ENCODE measurements at regions not wholly inside any gene's neighbourhood (a gene's known extent, or its start where the extent isn't known, plus 50 kb on each side); places are given as distances from the start of the nearest gene placed in this dataset.

DNA sequence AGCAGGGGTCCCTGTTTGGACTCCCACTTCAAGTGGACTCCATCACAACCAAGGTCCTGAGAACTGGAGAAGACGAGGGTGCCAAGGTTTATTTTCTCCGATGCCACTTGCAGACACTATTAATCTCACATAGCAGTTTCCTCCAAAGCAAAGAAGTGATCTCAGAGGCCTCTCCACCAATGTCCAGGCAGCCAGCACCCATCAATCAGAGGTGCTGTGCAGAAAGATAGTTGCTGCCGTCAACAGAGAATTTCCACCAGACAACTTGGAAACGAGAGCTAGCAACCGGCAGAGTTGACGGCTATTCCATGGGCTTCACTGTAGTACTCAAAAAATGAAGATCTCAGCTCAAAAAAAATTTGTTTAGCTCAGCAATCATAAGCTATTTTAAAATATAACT lies 438.6 kb upstream of the PFKP start:
- Histone ChIP-seq H3K27ac (ENCODE audit: low read depth, low read length) (no peak overlapping the region), H2AFZ (ENCODE audit: low read length) (no peak overlapping the region), H3K4me3 (ENCODE audit: insufficient read depth, low read length) (no peak overlapping the region), H3K36me3 (ENCODE audit: insufficient read depth, low read length) (no peaks in the 10 kb centered on the region), H4K20me1 (ENCODE audit: insufficient read depth, low read length) (no peaks in the 10 kb centered on the region), H3K79me2 (ENCODE audit: insufficient read depth, low read length) (no peaks in the 10 kb centered on the region), H3K4me1 (ENCODE audit: insufficient read depth, low read length) (no peaks in the 10 kb centered on the region), H3K27me3 (ENCODE audit: insufficient read depth, low read length) (no peaks in the 10 kb centered on the region), H3K9me3 (ENCODE audit: low read depth, low read length) (no peaks in the 10 kb centered on the region), H3K4me2 (ENCODE audit: insufficient read depth, low read length) (no peak overlapping the region)
- TF ChIP-seq, protein P1, sequence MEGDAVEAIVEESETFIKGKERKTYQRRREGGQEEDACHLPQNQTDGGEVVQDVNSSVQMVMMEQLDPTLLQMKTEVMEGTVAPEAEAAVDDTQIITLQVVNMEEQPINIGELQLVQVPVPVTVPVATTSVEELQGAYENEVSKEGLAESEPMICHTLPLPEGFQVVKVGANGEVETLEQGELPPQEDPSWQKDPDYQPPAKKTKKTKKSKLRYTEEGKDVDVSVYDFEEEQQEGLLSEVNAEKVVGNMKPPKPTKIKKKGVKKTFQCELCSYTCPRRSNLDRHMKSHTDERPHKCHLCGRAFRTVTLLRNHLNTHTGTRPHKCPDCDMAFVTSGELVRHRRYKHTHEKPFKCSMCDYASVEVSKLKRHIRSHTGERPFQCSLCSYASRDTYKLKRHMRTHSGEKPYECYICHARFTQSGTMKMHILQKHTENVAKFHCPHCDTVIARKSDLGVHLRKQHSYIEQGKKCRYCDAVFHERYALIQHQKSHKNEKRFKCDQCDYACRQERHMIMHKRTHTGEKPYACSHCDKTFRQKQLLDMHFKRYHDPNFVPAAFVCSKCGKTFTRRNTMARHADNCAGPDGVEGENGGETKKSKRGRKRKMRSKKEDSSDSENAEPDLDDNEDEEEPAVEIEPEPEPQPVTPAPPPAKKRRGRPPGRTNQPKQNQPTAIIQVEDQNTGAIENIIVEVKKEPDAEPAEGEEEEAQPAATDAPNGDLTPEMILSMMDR (IDR thresholded peaks at IDR 0.05; ENCODE audit: extremely low read depth, low read depth, low read length): no peak
- DNase-seq (ENCODE audit: insufficient read length, low spot score, missing footprints): no peak

GRCh38 chr10:2627969-2628368 lies 439.4 kb upstream of the PFKP start:
- H3K9me3 ChIP-seq (ENCODE audit: low read depth, low read length): no peaks in the 10 kb centered on the region
- H3K27ac ChIP-seq (ENCODE audit: low read depth, low read length): no peak overlapping the region
- no peak for DNase-seq (ENCODE audit: insufficient read length, low spot score, missing footprints)
- no peaks in the 10 kb centered on the region for H3K27me3 ChIP-seq (ENCODE audit: insufficient read depth, low read length)
- H3K4me3 ChIP-seq (ENCODE audit: insufficient read depth, low read length): no peak overlapping the region
- TF ChIP-seq, protein P1 (IDR thresholded peaks at IDR 0.05; ENCODE audit: extremely low read depth, low read depth, low read length): no peak
- H3K4me2 ChIP-seq (ENCODE audit: insufficient read depth, low read length): no peak overlapping the region
- H3K36me3 ChIP-seq (ENCODE audit: insufficient read depth, low read length): no peaks in the 10 kb centered on the region
- H4K20me1 ChIP-seq (ENCODE audit: insufficient read depth, low read length): no peaks in the 10 kb centered on the region
- H3K4me1 ChIP-seq (ENCODE audit: insufficient read depth, low read length): no peaks in the 10 kb centered on the region
- H3K79me2 ChIP-seq (ENCODE audit: insufficient read depth, low read length): no peaks in the 10 kb centered on the region
- no peak overlapping the region for H2AFZ ChIP-seq (ENCODE audit: low read length)

GRCh38 chr10:2625094-2625493 lies 442.3 kb upstream of the PFKP start:
- H3K27me3 ChIP-seq (ENCODE audit: insufficient read depth, low read length): no peaks in the 10 kb centered on the region
- no peaks in the 10 kb centered on the region for H3K4me1 ChIP-seq (ENCODE audit: insufficient read depth, low read length)
- DNase-seq (ENCODE audit: insufficient read length, low spot score, missing footprints): no peak
- TF ChIP-seq, protein P1 (IDR thresholded peaks at IDR 0.05; ENCODE audit: extremely low read depth, low read depth, low read length): no peak
- H3K79me2 ChIP-seq (ENCODE audit: insufficient read depth, low read length): no peaks in the 10 kb centered on the region
- no peak overlapping the region for H3K4me3 ChIP-seq (ENCODE audit: insufficient read depth, low read length)
- no peaks in the 10 kb centered on the region for H3K9me3 ChIP-seq (ENCODE audit: low read depth, low read length)
- H3K4me2 ChIP-seq (ENCODE audit: insufficient read depth, low read length): no peak overlapping the region
- no peaks in the 10 kb centered on the region for H3K36me3 ChIP-seq (ENCODE audit: insufficient read depth, low read length)
- H2AFZ ChIP-seq (ENCODE audit: low read length): no peak overlapping the region
- no peak overlapping the region for H3K27ac ChIP-seq (ENCODE audit: low read depth, low read length)
- H4K20me1 ChIP-seq (ENCODE audit: insufficient read depth, low read length): no peaks in the 10 kb centered on the region

DNA sequence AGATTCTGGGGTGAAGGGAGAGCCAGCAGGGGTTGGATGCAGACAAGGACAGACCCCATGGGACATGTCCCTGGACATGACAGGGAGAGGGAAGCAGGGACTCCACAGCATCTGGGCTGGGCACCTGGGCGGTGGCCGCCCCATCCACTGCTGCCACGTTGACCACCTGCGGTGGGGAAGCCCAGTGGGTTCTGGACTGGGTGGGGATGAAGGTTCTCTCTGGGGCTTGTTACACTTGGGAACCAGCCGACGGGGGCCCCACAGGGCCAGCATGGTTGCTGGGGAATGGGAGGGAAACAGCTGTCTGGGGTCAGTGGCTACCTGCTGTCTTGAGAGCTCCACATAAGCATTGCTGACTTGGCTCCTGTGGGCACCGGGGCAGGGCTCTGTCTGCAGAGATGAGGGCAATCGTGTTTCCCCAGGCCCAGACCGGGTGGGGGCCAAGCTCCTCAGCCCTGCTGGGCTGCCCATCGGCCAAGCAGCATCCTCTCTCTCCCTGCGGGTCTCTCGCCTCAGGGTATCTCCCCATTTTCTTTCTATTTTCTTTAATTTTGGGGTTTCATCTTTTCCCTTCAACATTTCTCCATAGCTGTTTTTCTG lies 443.6 kb upstream of the PFKP start:
- Histone ChIP-seq H2AFZ (ENCODE audit: low read length) (no peak overlapping the region), H3K9me3 (ENCODE audit: low read depth, low read length) (no peaks in the 10 kb centered on the region), H3K36me3 (ENCODE audit: insufficient read depth, low read length) (no peaks in the 10 kb centered on the region), H4K20me1 (ENCODE audit: insufficient read depth, low read length) (no peaks in the 10 kb centered on the region), H3K27me3 (ENCODE audit: insufficient read depth, low read length) (no peaks in the 10 kb centered on the region), H3K79me2 (ENCODE audit: insufficient read depth, low read length) (no peaks in the 10 kb centered on the region), H3K27ac (ENCODE audit: low read depth, low read length) (no peak overlapping the region), H3K4me1 (ENCODE audit: insufficient read depth, low read length) (no peaks in the 10 kb centered on the region), H3K4me2 (ENCODE audit: insufficient read depth, low read length) (no peak overlapping the region), H3K4me3 (ENCODE audit: insufficient read depth, low read length) (no peak overlapping the region)
- TF ChIP-seq, protein P1 (IDR thresholded peaks at IDR 0.05; ENCODE audit: extremely low read depth, low read depth, low read length): no peak
- DNase-seq (ENCODE audit: insufficient read length, low spot score, missing footprints): no peak

All from osteoblast (primary cell).